HepG2 (cell line): ENCODE measurements at regions not wholly inside any gene's neighbourhood (a gene's known extent, or its start where the extent isn't known, plus 50 kb on each side); places are given as distances from the start of the nearest gene placed in this dataset.

ENCODE experiments used
- ATAC-seq: fragments of 200-7000 bp; cut with Tn5 transposase; 3 replicates; pipeline ENCODE4 v1.9.1; 2020; ENCODE audit warnings: mild to moderate bottlenecking, moderate library complexity
- BruUV-seq: library from RNA; stranded (reverse); fragments of 400-500 nt; replicated peaks from 2 replicates; lab custom pipeline; 2021; lab: Mats Ljungman, UMichigan
- CTCF ChIA-PET: fragments of 300-600 bp; formaldehyde crosslinking; extraction: SDS; loops from one replicate; lab custom pipeline; 2021; ENCODE audit warnings: low total read pairs, inconsistent platforms, low intra/inter-chr PET ratio; lab: Yijun Ruan, JAX
- POLR2A ChIA-PET: fragments of 350-600 bp; sonication (Branson Sonifier 250); formaldehyde crosslinking; loops from one replicate; lab custom pipeline; 2020; ENCODE audit warnings: antibody characterized with exemption, inconsistent platforms; lab: Yijun Ruan, JAX
- DNase-seq: peaks from one replicate; pipeline ENCODE4 v3.0.0-alpha.2; 2015; ENCODE audit warnings: low spot score
- FAIRE-seq: peaks from 3 replicates; lab custom pipeline; 2011; peaks lifted over from hg19 to GRCh38; lab: Jason Lieb, UNC
- H2AFZ ChIP-seq: one replicate; pipeline ENCODE4 v1.6.1; 2011; ENCODE audit warnings: low read length, inconsistent platforms
- H3K27ac ChIP-seq: fragments of 300-600 bp; 3 replicates; pipeline ENCODE4 v1.8.0; 2011; ENCODE audit warnings: mixed run types, mild to moderate bottlenecking, mixed read lengths, low read length, inconsistent platforms; ENCODE audit not compliant: insufficient read depth; ENCODE audit errors: extremely low read length
- H3K27me3 ChIP-seq, 2 experiments: fragments of 200-600 bp in 1 of 2; 2 replicates in 1 of 2; 3 replicates in 1 of 2; pipeline versions ENCODE4 v1.6.0 to v1.8.0; 2011; ENCODE audit warnings: low read length in 2 of 2, mild to moderate bottlenecking in 2 of 2, moderate library complexity in 2 of 2, inconsistent platforms in 1 of 2; ENCODE audit not compliant: insufficient read depth in 2 of 2, control insufficient read depth in 1 of 2
- H3K36me3 ChIP-seq, 2 experiments: fragments of 200-600 bp in 1 of 2; replicated peaks in 1 of 2; 2 replicates in 1 of 2; 3 replicates in 1 of 2; pipeline versions ENCODE4 v1.5.1 to v1.8.0; 2011; ENCODE audit warnings: low read length in 2 of 2, inconsistent platforms in 1 of 2; ENCODE audit not compliant: insufficient read depth in 2 of 2, control insufficient read depth in 1 of 2
- H3K4me1 ChIP-seq: 2 replicates; pipeline ENCODE4 v1.5.1; 2012; ENCODE audit warnings: low read length, inconsistent platforms; ENCODE audit not compliant: insufficient read depth
- H3K4me2 ChIP-seq: 2 replicates; pipeline ENCODE4 v1.6.0; 2011; ENCODE audit warnings: low read depth, low read length, inconsistent platforms
- H3K4me3 ChIP-seq, 3 experiments: fragments of 200-600 bp in 1 of 3; sonication (generic), shearing (Covaris generic) in 1 of 3; replicated peaks in 1 of 3; 2 replicates each; pipeline ENCODE4 v1.5.1; 2011 to 2016; ENCODE audit warnings: low read length in 3 of 3, inconsistent platforms in 2 of 3, low read depth in 2 of 3, mild to moderate bottlenecking in 2 of 3, control low read depth in 1 of 3, mixed read lengths in 1 of 3; ENCODE audit not compliant: insufficient read depth in 1 of 3
- H3K79me2 ChIP-seq: one replicate; pipeline ENCODE4 v1.6.1; 2011; ENCODE audit warnings: low read length, inconsistent platforms; ENCODE audit not compliant: insufficient read depth
- H3K9ac ChIP-seq: 2 replicates; pipeline ENCODE4 v1.6.0; 2011; ENCODE audit warnings: mild to moderate bottlenecking, low read depth, low read length, inconsistent platforms; ENCODE audit not compliant: insufficient read depth
- H3K9me3 ChIP-seq: 2 replicates; pipeline ENCODE4 v1.5.1; 2012; ENCODE audit warnings: mild to moderate bottlenecking, low read length
- H4K20me1 ChIP-seq: 2 replicates; pipeline ENCODE4 v1.6.0; 2011; ENCODE audit warnings: inconsistent platforms, mild to moderate bottlenecking, low read length, moderate library complexity; ENCODE audit not compliant: insufficient read depth
- ARHGAP35 ChIP-seq: sonication (generic); formaldehyde crosslinking; IDR thresholded peaks from 2 replicates; pipeline ENCODE4 v1.9.0; 2022; ENCODE audit warnings: mild to moderate bottlenecking, inconsistent platforms, moderate library complexity, missing genetic modification reagents, borderline replicate concordance
- ARID5B ChIP-seq: IDR thresholded peaks from 2 replicates; pipeline ENCODE4 v1.4.0; 2020; ENCODE audit warnings: mild to moderate bottlenecking, missing genetic modification reagents
- MTF1 ChIP-seq: sonication (generic); formaldehyde crosslinking; IDR thresholded peaks from 2 replicates; pipeline ENCODE4 v1.5.0; 2020; ENCODE audit warnings: missing genetic modification reagents
- PRMT3 ChIP-seq: sonication (generic); formaldehyde crosslinking; IDR thresholded peaks from 2 replicates; pipeline ENCODE4 v1.8.1; 2022; ENCODE audit warnings: low read depth, mild to moderate bottlenecking, moderate library complexity, missing genetic modification reagents, borderline replicate concordance
- SP4 ChIP-seq: sonication (generic); formaldehyde crosslinking; IDR thresholded peaks from 2 replicates; pipeline ENCODE4 v1.8.1; 2023; ENCODE audit warnings: mild to moderate bottlenecking, missing genetic modification reagents
- ZNF142 ChIP-seq: sonication (generic); formaldehyde crosslinking; IDR thresholded peaks from 2 replicates; pipeline ENCODE4 v1.4.0; 2020; ENCODE audit warnings: missing genetic modification reagents
- ZNF331 ChIP-seq: sonication (generic); formaldehyde crosslinking; IDR thresholded peaks from 2 replicates; pipeline ENCODE4 v1.4.0; 2020; ENCODE audit warnings: missing genetic modification reagents
- WGBS: methylation state at CpG from one replicate; pipeline ENCODE4 v1.1.6; 2017; ENCODE audit warnings: low lambda C conversion rate; 5-methylcytosine and 5-hydroxymethylcytosine counted together
- in situ Hi-C: cut with HindIII; loops from 2 replicates; pipeline ENCODE4 v1.10.0; 2017; ENCODE audit warnings: low pct_unique_long_range_greater_than_20kb; ENCODE audit not compliant: extremely low pct_ligation_motif_present
- intact Hi-C: fragments of 100-400 bp; cut with micrococcal nuclease; formaldehyde crosslinking; loops from one replicate; pipeline ENCODE4 v1.10.0; 2022; ENCODE audit not compliant: unreplicated experiment

GRCh38 chr18:73153271-73153670 lies 285.5 kb upstream of the NETO1 start (continued):
- TF ChIP-seq ZNF142 (CRISPR knock-in tag) = no peak
- no peak for TF ChIP-seq SP4 (CRISPR knock-in tag)
- no peak for TF ChIP-seq PRMT3 (CRISPR knock-in tag)

GRCh38 chr18:73151086-73151485 lies 283.3 kb upstream of the NETO1 start:
- H3K4me2 ChIP-seq = no peak overlapping the region
- H3K9ac ChIP-seq = no peak overlapping the region
- ChIA-PET CTCF (no interaction called here), POLR2A (no interaction called here)
- H3K4me3 ChIP-seq = no peak overlapping the region
- H2AFZ ChIP-seq = no peak overlapping the region
- TF ChIP-seq ARID5B (no peak), ARHGAP35 (CRISPR knock-in tag) (no peak), MTF1 (no peak), ZNF331 (CRISPR knock-in tag) (no peak)
- WGBS = 18% methylated on average over 6 of the region's 6 CpGs
- intact Hi-C loops = no loop called here
- no peaks in the 10 kb centered on the region for H3K27me3 ChIP-seq
- in situ Hi-C loops = no loop called here
- H3K27ac ChIP-seq = no peak overlapping the region
- no peaks in the 10 kb centered on the region for H4K20me1 ChIP-seq
- BruUV-seq = no TSS peak
- no peak for FAIRE-seq
- no peaks in the 10 kb centered on the region for H3K4me1 ChIP-seq
- H3K36me3 ChIP-seq = no peaks in the 10 kb centered on the region
- H3K79me2 ChIP-seq = no peaks in the 10 kb centered on the region
- no peak for DNase-seq
- no peaks in the 10 kb centered on the region for H3K9me3 ChIP-seq
- ATAC-seq = no peak
